GM12878 (cell line): ENCODE measurements at regions not wholly inside any gene's neighbourhood (a gene's known extent, or its start where the extent isn't known, plus 50 kb on each side); places are given as distances from the start of the nearest gene placed in this dataset.

Experiments
- ATAC-seq: fragments of 200-7000 bp; cut with Tn5 transposase; 3 replicates; pipeline ENCODE4 v1.9.1; 2020; ENCODE audit warnings: mild to moderate bottlenecking, moderate library complexity
- BruUV-seq: library from RNA; stranded (reverse); fragments of 400-500 nt; replicated peaks from 2 replicates; lab custom pipeline; 2021; lab: Mats Ljungman, UMichigan
- CTCF ChIA-PET: fragments of 300-600 bp; sonication (Branson Sonifier 250); formaldehyde crosslinking; extraction: SDS; loops from one replicate; lab custom pipeline; 2021; ENCODE audit warnings: inconsistent platforms; lab: Yijun Ruan, JAX
- POLR2A ChIA-PET: fragments of 350-600 bp; formaldehyde crosslinking; extraction: SDS; loops from one replicate; lab custom pipeline; 2021; ENCODE audit warnings: inconsistent platforms; lab: Charles Lee
- RAD21 ChIA-PET: fragments of 300-600 bp; sonication (Branson Sonifier 250); formaldehyde crosslinking; loops from one replicate; lab custom pipeline; 2023; ENCODE audit warnings: antibody characterized with exemption; ENCODE audit not compliant: unreplicated experiment; lab: Charles Lee
- SMC1A ChIA-PET: fragments of 300-600 bp; sonication (Branson Sonifier 250); formaldehyde crosslinking; loops from one replicate; lab custom pipeline; 2023; ENCODE audit not compliant: unreplicated experiment, uncharacterized antibody; lab: Charles Lee
- DNase-seq: peaks from one replicate; pipeline ENCODE4 v3.0.0-alpha.2; 2011; ENCODE audit warnings: low read depth, low spot score
- FAIRE-seq: peaks from 3 replicates; lab custom pipeline; 2011; peaks lifted over from hg19 to GRCh38; lab: Jason Lieb, UNC
- H2AFZ ChIP-seq: 2 replicates; pipeline ENCODE4 v1.6.0; 2011; ENCODE audit warnings: low read depth, low read length, control low read depth; ENCODE audit not compliant: control insufficient read depth
- H3K27ac ChIP-seq: 2 replicates; pipeline ENCODE4 v1.5.1; 2011; ENCODE audit warnings: control low read depth; ENCODE audit not compliant: control insufficient read depth, insufficient read depth
- H3K27me3 ChIP-seq, 2 experiments: replicated peaks in 1 of 2; 2 replicates each; pipeline versions ENCODE4 v1.6.0 to v1.6.1; 2011; ENCODE audit warnings: low read length in 1 of 2; ENCODE audit not compliant: control insufficient read depth in 2 of 2, insufficient read depth in 2 of 2
- H3K36me3 ChIP-seq, 2 experiments: 2 replicates each; pipeline ENCODE4 v1.5.1; 2011; ENCODE audit warnings: low read length in 1 of 2; ENCODE audit not compliant: control insufficient read depth in 2 of 2, insufficient read depth in 2 of 2
- H3K4me1 ChIP-seq: 2 replicates; pipeline ENCODE4 v1.6.1; 2011; ENCODE audit warnings: mild to moderate bottlenecking, low read length, moderate library complexity, mixed read lengths; ENCODE audit not compliant: control insufficient read depth, insufficient read depth
- H3K4me2 ChIP-seq: 2 replicates; pipeline ENCODE4 v1.6.0; 2011; ENCODE audit warnings: control low read depth; ENCODE audit not compliant: control insufficient read depth, insufficient read depth
- H3K4me3 ChIP-seq: fragments of 200-600 bp; sonication (generic); 2 replicates; pipeline ENCODE4 v1.5.1; 2016
- H3K79me2 ChIP-seq: 2 replicates; pipeline ENCODE4 v1.6.0; 2011; ENCODE audit warnings: low read length; ENCODE audit not compliant: control insufficient read depth, insufficient read depth
- H3K9ac ChIP-seq: 2 replicates; pipeline ENCODE4 v1.8.0; 2011; ENCODE audit warnings: low read length, control low read depth, mixed read lengths; ENCODE audit not compliant: control insufficient read depth, insufficient read depth
- H3K9me3 ChIP-seq: replicated peaks from 3 replicates; pipeline ENCODE4 v1.5.1; 2011; ENCODE audit warnings: mild to moderate bottlenecking, low read length; ENCODE audit not compliant: control insufficient read depth, insufficient read depth
- H4K20me1 ChIP-seq: 2 replicates; pipeline ENCODE4 v1.6.0; 2011; ENCODE audit not compliant: control insufficient read depth, insufficient read depth
- BCLAF1 ChIP-seq: fragments of 450-650 bp; IDR thresholded peaks from 2 replicates; pipeline ENCODE4 v1.6.1; 2017; ENCODE audit warnings: antibody characterized with exemption, mild to moderate bottlenecking, moderate library complexity
- CBFB ChIP-seq: IDR thresholded peaks from 2 replicates; pipeline ENCODE4 v1.6.1; 2016; ENCODE audit warnings: antibody characterized with exemption, low read depth
- CHD4 ChIP-seq: fragments of 200-600 bp; sonication (generic); IDR thresholded peaks from 2 replicates; pipeline ENCODE4 v1.6.1; 2016; ENCODE audit warnings: mild to moderate bottlenecking
- CREB1 ChIP-seq: IDR thresholded peaks from 2 replicates; pipeline ENCODE4 v1.6.1; 2012; ENCODE audit warnings: low read depth, mild to moderate bottlenecking, inconsistent platforms
- EP300 ChIP-seq, 2 experiments: fragments of 150-350 bp in 1 of 2; IDR thresholded peaks; 2 replicates each; pipeline ENCODE4 v1.6.1; 2011 to 2012; ENCODE audit warnings: low read depth in 2 of 2, low read length in 2 of 2, borderline replicate concordance in 1 of 2, improper control_type of control experiment in 1 of 2, inconsistent platforms in 1 of 2; ENCODE audit not compliant: control insufficient read depth in 1 of 2
- NR2C2 ChIP-seq: IDR thresholded peaks from 2 replicates; pipeline ENCODE4 v1.6.1; 2011; ENCODE audit warnings: borderline replicate concordance, low read depth; ENCODE audit not compliant: control insufficient read depth, insufficient read length
- PBX3 ChIP-seq: IDR thresholded peaks from 2 replicates; pipeline ENCODE4 v1.6.1; 2011; ENCODE audit warnings: mild to moderate bottlenecking, low read depth, low read length, moderate library complexity; ENCODE audit not compliant: insufficient replicate concordance
- RAD51 ChIP-seq: fragments of 450-650 bp; IDR thresholded peaks from 2 replicates; pipeline ENCODE4 v1.6.1; 2016; ENCODE audit warnings: moderate library complexity, mild to moderate bottlenecking, inconsistent platforms
- SREBF1 ChIP-seq: IDR thresholded peaks from 2 replicates; pipeline ENCODE4 v1.6.1; 2012; ENCODE audit warnings: mild to moderate bottlenecking, low read length
- SREBF2 ChIP-seq: IDR thresholded peaks from 2 replicates; pipeline ENCODE4 v1.6.1; 2012; ENCODE audit warnings: mild to moderate bottlenecking, low read length
- ZBTB33 ChIP-seq: fragments of 450-650 bp; IDR thresholded peaks from 2 replicates; pipeline ENCODE4 v1.6.1; 2017; ENCODE audit warnings: mild to moderate bottlenecking
- ZNF217 ChIP-seq: fragments of 450-650 bp; IDR thresholded peaks from 2 replicates; pipeline ENCODE4 v1.6.1; 2017; ENCODE audit warnings: antibody characterized with exemption, mild to moderate bottlenecking
- WGBS: methylation state at CpG from one replicate; pipeline ENCODE4 v1.1.6; 2016; ENCODE audit warnings: low lambda C conversion rate; ENCODE audit not compliant: insufficient replicate concordance, insufficient coverage; ENCODE audit errors: missing lambda C conversion rate; 5-methylcytosine and 5-hydroxymethylcytosine counted together
- in situ Hi-C: fragments of 300-500 bp; cut with MboI; formaldehyde crosslinking; loops from 9 replicates; pipeline ENCODE4 v1.14.3; 2018; ENCODE audit warnings: mixed read lengths
- intact Hi-C: fragments of 100-400 bp; cut with micrococcal nuclease; formaldehyde crosslinking; loops from one replicate; pipeline ENCODE4 v1.14.2; 2022; ENCODE audit not compliant: unreplicated experiment

GRCh38 chr1:38326856-38327255 lies 280.3 kb upstream of the POU3F1 start:
- in situ Hi-C loops (no loop called here), intact Hi-C loops (no loop called here)
- no peaks in the 10 kb centered on the region; the same call in 2 of the 3 replicates for H3K9me3 ChIP-seq
- WGBS: 49% methylated on average over 9 of the region's 9 CpGs
- no peaks in the 10 kb centered on the region for H3K36me3 ChIP-seq
- ATAC-seq (no peak), FAIRE-seq (no peak), DNase-seq (no peak)
- H3K9ac ChIP-seq: no peak overlapping the region
- H4K20me1 ChIP-seq: no peaks in the 10 kb centered on the region
- no peak overlapping the region for H3K4me3 ChIP-seq
- TF ChIP-seq SREBF2 (no peak), EP300 (IDR thresholded peaks at IDR 0.05; ENCODE audit: borderline replicate concordance in 1 of 2, control insufficient read depth in 1 of 2, low read depth in 2 of 2, low read length in 2 of 2) (no peak), SREBF1 (no peak), ZNF217 (no peak), CBFB (no peak), CREB1 (no peak), PBX3 (no peak), BCLAF1 (no peak), CHD4 (no peak), ZBTB33 (no peak), NR2C2 (no peak), RAD51 (no peak)
- no peaks in the 10 kb centered on the region for H3K79me2 ChIP-seq
- no peaks in the 10 kb centered on the region; a peak in 3 of 4 replicates for H3K27me3 ChIP-seq
- H3K4me1 ChIP-seq: no peaks in the 10 kb centered on the region
- no peak overlapping the region for H3K4me2 ChIP-seq
- H2AFZ ChIP-seq: no peak overlapping the region
- POLR2A ChIA-PET: no interaction called here
- H3K27ac ChIP-seq: no peak overlapping the region
- no TSS peak for BruUV-seq
- RAD21 ChIA-PET: interaction anchor here (1.8 kb wide), 1 partner anchor 299 kb away, joined by 7 read pairs; no protein-coding TSS in a partner anchor
- CTCF ChIA-PET: no interaction called here
- SMC1A ChIA-PET: interaction anchor here (0.5 to 3.1 kb wide), 3 partner anchors 27 to 304 kb away, joined by 3 to 10 read pairs (median 3); no protein-coding TSS in a partner anchor
